HL-60 (cell line): ENCODE measurements at regions not wholly inside any gene's neighbourhood (a gene's known extent, or its start where the extent isn't known, plus 50 kb on each side); places are given as distances from the start of the nearest gene placed in this dataset.

Experiments used
- TF ChIP-seq, protein P1 (sequence below): IDR thresholded peaks from one replicate; pipeline ENCODE4 v1.5.1; 2011; ENCODE audit warnings: low read length, control low read depth, inconsistent platforms; ENCODE audit not compliant: insufficient read depth
- TF ChIP-seq, protein P2 (sequence below): IDR thresholded peaks from 2 replicates; pipeline ENCODE4 v1.6.1; 2012; ENCODE audit warnings: low read depth; ENCODE audit not compliant: insufficient replicate concordance

DNA sequence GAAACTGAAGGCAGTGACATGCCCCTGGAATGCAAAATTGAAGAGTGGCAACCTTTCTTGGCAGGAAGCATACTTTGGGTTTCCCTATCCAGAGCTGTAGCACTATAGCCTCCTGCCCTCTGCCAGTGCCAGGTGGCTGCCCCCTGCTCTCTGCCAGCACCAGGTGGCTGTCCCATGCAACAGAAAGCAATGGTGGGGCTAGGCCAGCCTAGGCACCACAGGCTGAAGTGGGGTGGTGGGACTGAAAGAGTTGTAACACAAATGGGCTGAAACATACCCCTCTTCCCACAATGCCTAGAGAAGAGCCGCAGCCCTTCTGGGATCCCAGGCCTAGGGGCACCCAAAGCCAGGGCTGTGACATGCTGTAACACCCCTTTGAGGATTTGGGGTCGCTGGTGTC lies 1739.3 kb upstream of the LRRTM1 start:
- TF ChIP-seq, protein P1, sequence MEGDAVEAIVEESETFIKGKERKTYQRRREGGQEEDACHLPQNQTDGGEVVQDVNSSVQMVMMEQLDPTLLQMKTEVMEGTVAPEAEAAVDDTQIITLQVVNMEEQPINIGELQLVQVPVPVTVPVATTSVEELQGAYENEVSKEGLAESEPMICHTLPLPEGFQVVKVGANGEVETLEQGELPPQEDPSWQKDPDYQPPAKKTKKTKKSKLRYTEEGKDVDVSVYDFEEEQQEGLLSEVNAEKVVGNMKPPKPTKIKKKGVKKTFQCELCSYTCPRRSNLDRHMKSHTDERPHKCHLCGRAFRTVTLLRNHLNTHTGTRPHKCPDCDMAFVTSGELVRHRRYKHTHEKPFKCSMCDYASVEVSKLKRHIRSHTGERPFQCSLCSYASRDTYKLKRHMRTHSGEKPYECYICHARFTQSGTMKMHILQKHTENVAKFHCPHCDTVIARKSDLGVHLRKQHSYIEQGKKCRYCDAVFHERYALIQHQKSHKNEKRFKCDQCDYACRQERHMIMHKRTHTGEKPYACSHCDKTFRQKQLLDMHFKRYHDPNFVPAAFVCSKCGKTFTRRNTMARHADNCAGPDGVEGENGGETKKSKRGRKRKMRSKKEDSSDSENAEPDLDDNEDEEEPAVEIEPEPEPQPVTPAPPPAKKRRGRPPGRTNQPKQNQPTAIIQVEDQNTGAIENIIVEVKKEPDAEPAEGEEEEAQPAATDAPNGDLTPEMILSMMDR = no peak
- TF ChIP-seq, protein P2, sequence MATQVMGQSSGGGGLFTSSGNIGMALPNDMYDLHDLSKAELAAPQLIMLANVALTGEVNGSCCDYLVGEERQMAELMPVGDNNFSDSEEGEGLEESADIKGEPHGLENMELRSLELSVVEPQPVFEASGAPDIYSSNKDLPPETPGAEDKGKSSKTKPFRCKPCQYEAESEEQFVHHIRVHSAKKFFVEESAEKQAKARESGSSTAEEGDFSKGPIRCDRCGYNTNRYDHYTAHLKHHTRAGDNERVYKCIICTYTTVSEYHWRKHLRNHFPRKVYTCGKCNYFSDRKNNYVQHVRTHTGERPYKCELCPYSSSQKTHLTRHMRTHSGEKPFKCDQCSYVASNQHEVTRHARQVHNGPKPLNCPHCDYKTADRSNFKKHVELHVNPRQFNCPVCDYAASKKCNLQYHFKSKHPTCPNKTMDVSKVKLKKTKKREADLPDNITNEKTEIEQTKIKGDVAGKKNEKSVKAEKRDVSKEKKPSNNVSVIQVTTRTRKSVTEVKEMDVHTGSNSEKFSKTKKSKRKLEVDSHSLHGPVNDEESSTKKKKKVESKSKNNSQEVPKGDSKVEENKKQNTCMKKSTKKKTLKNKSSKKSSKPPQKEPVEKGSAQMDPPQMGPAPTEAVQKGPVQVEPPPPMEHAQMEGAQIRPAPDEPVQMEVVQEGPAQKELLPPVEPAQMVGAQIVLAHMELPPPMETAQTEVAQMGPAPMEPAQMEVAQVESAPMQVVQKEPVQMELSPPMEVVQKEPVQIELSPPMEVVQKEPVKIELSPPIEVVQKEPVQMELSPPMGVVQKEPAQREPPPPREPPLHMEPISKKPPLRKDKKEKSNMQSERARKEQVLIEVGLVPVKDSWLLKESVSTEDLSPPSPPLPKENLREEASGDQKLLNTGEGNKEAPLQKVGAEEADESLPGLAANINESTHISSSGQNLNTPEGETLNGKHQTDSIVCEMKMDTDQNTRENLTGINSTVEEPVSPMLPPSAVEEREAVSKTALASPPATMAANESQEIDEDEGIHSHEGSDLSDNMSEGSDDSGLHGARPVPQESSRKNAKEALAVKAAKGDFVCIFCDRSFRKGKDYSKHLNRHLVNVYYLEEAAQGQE = no peak
